Islet precursor cell (in vitro differentiated cells): ENCODE measurements at regions not wholly inside any gene's neighbourhood (a gene's known extent, or its start where the extent isn't known, plus 50 kb on each side); places are given as distances from the start of the nearest gene placed in this dataset.
"Not testable (repeated sequence)": the region's sequence is repeated elsewhere in the genome, so short reads cannot be mapped to it uniquely, and the experiment has no call there.

Experiments used
- DNase-seq: peaks from one replicate; pipeline ENCODE4 v3.0.0-alpha.2; 2018

GRCh38 chr15:22241451-22241850 lies 161.1 kb downstream of the OR4M2 start:
- DNase-seq: no peak

- DNase-seq: not testable (repeated sequence)
These were observed 162.0 kb downstream of the OR4M2 start for GRCh38 chr15:22242311-22242710.

GRCh38 chr15:22243440-22244130 lies 163.3 kb downstream of the OR4M2 start:
- DNase-seq: no peak

- DNase-seq: not testable (repeated sequence)
These were observed 169.2 kb downstream of the OR4M2 start for GRCh38 chr15:22249511-22249910.

GRCh38 chr15:22250501-22251290 lies 170.4 kb downstream of the OR4M2 start:
- not testable (repeated sequence) for DNase-seq

- DNase-seq: no peak
These were observed 171.1 kb downstream of the OR4M2 start for GRCh38 chr15:22251422-22251821.

- DNase-seq: not testable (repeated sequence)
These were observed 171.7 kb downstream of the OR4M2 start for GRCh38 chr15:22252047-22252446.

- DNase-seq: not testable (repeated sequence)
These were observed 172.2 kb downstream of the OR4M2 start for GRCh38 chr15:22252521-22252920.

GRCh38 chr15:22253002-22253675 lies 172.8 kb downstream of the OR4M2 start:
- DNase-seq: not testable (repeated sequence)

GRCh38 chr15:22253676-22254408 lies 173.5 kb downstream of the OR4M2 start:
- no peak for DNase-seq

GRCh38 chr15:22254409-22255045 lies 174.2 kb downstream of the OR4M2 start:
- DNase-seq: not testable (repeated sequence)

- not testable (repeated sequence) for DNase-seq
These were observed 175.3 kb downstream of the OR4M2 start for GRCh38 chr15:22255606-22256005.

- not testable (repeated sequence) for DNase-seq
These were observed 176.2 kb downstream of the OR4M2 start for GRCh38 chr15:22256389-22257046.

GRCh38 chr15:22257047-22258008 lies 177.0 kb downstream of the OR4M2 start:
- no peak for DNase-seq

GRCh38 chr15:22258009-22258397 lies 177.7 kb downstream of the OR4M2 start:
- DNase-seq: no peak

GRCh38 chr15:22258398-22259150 lies 178.2 kb downstream of the OR4M2 start:
- DNase-seq: no peak

GRCh38 chr15:22259151-22259750 lies 178.9 kb downstream of the OR4M2 start:
- DNase-seq: not testable (repeated sequence)

- DNase-seq: no peak
These were observed 179.6 kb downstream of the OR4M2 start for GRCh38 chr15:22259881-22260421.

- no peak for DNase-seq
These were observed 182.3 kb downstream of the OR4M2 start for GRCh38 chr15:22262613-22263020.
